ENCODE measurements at regions not wholly inside any gene's neighbourhood (a gene's known extent, or its start where the extent isn't known, plus 50 kb on each side); places are given as distances from the start of the nearest gene placed in this dataset.
A peak's percentile ranks its signal among the peaks of the same experiment; 100 is the strongest.

- H3K27me3 ChIP-seq = no peaks in the 10 kb centered on the region
Measured at GRCh38 chr2:2767837-2768236, 436.8 kb upstream of the MYT1L start.

GRCh38 chr2:2765839-2766495, 434.9 kb upstream of the MYT1L start:
- no peaks in the 10 kb centered on the region for H3K36me3 ChIP-seq
- H3K4me3 ChIP-seq (ENCODE audit: low read depth, low read length) = no peak overlapping the region
- DNase-seq = peak; percentile 56
- peaks cover 10% of the 10 kb centered on the region for H3K4me1 ChIP-seq
- no peaks in the 10 kb centered on the region; the same call in 1 of the 2 replicates for H3K9me3 ChIP-seq
- no peak for TF ChIP-seq CTCF (IDR thresholded peaks at IDR 0.05; ENCODE audit: low read depth, low read length)
- no peaks in the 10 kb centered on the region for H3K27me3 ChIP-seq

More at GRCh38 chr2:2767837-2768236, 436.8 kb upstream of the MYT1L start:
- no peak for DNase-seq
- Histone ChIP-seq H3K4me1 (peaks cover 10% of the 10 kb centered on the region), H3K36me3 (no peaks in the 10 kb centered on the region), H3K9me3 (no peaks in the 10 kb centered on the region), H3K4me3 (ENCODE audit: low read depth, low read length) (no peak overlapping the region)
- TF ChIP-seq CTCF (IDR thresholded peaks at IDR 0.05; ENCODE audit: low read depth, low read length) = no peak

GRCh38 chr2:2765176-2765800, 434.2 kb upstream of the MYT1L start:
- no peak for DNase-seq
- no peaks in the 10 kb centered on the region for H3K27me3 ChIP-seq
- H3K36me3 ChIP-seq = no peaks in the 10 kb centered on the region
- H3K4me1 ChIP-seq = peaks cover 10% of the 10 kb centered on the region
- no peak for TF ChIP-seq CTCF (IDR thresholded peaks at IDR 0.05; ENCODE audit: low read depth, low read length)
- H3K9me3 ChIP-seq = no peaks in the 10 kb centered on the region; the same call in 1 of the 2 replicates
- H3K4me3 ChIP-seq (ENCODE audit: low read depth, low read length) = no peak overlapping the region

GRCh38 chr2:2764739-2765138, 433.7 kb upstream of the MYT1L start:
- TF ChIP-seq CTCF (IDR thresholded peaks at IDR 0.05; ENCODE audit: low read depth, low read length) = no peak
- Histone ChIP-seq H3K4me3 (ENCODE audit: low read depth, low read length) (no peak overlapping the region), H3K27me3 (no peaks in the 10 kb centered on the region), H3K4me1 (peaks cover 6% of the 10 kb centered on the region), H3K36me3 (no peaks in the 10 kb centered on the region), H3K9me3 (no peaks in the 10 kb centered on the region; the same call in 1 of the 2 replicates)
- DNase-seq = no peak

GRCh38 chr2:2764001-2764355, 432.9 kb upstream of the MYT1L start:
- TF ChIP-seq CTCF (IDR thresholded peaks at IDR 0.05; ENCODE audit: low read depth, low read length) = no peak
- DNase-seq = no peak
- Histone ChIP-seq H3K36me3 (no peaks in the 10 kb centered on the region), H3K9me3 (no peaks in the 10 kb centered on the region; the same call in 1 of the 2 replicates), H3K4me1 (no peaks in the 10 kb centered on the region), H3K4me3 (ENCODE audit: low read depth, low read length) (no peak overlapping the region), H3K27me3 (no peaks in the 10 kb centered on the region)

GRCh38 chr2:2763351-2764000, 432.4 kb upstream of the MYT1L start:
- H3K27me3 ChIP-seq = no peaks in the 10 kb centered on the region
- TF ChIP-seq CTCF (IDR thresholded peaks at IDR 0.05; ENCODE audit: low read depth, low read length) = no peak
- H3K4me3 ChIP-seq (ENCODE audit: low read depth, low read length) = no peak overlapping the region
- H3K4me1 ChIP-seq = no peaks in the 10 kb centered on the region
- H3K9me3 ChIP-seq = no peaks in the 10 kb centered on the region; the same call in 1 of the 2 replicates
- H3K36me3 ChIP-seq = no peaks in the 10 kb centered on the region
- no peak for DNase-seq

Measured in BE2C (cell line).